SH-SY5Y (cell line): ENCODE measurements at regions not wholly inside any gene's neighbourhood (a gene's known extent, or its start where the extent isn't known, plus 50 kb on each side); places are given as distances from the start of the nearest gene placed in this dataset.

Experiments
- GATA2 ChIP-seq: IDR thresholded peaks from 2 replicates; pipeline ENCODE4 v1.6.1; 2011; ENCODE audit warnings: mild to moderate bottlenecking, low read depth, low read length
- GATA3 ChIP-seq: IDR thresholded peaks from 2 replicates; pipeline ENCODE4 v1.6.1; 2011; ENCODE audit warnings: low read depth, mild to moderate bottlenecking, low read length, moderate library complexity

DNA sequence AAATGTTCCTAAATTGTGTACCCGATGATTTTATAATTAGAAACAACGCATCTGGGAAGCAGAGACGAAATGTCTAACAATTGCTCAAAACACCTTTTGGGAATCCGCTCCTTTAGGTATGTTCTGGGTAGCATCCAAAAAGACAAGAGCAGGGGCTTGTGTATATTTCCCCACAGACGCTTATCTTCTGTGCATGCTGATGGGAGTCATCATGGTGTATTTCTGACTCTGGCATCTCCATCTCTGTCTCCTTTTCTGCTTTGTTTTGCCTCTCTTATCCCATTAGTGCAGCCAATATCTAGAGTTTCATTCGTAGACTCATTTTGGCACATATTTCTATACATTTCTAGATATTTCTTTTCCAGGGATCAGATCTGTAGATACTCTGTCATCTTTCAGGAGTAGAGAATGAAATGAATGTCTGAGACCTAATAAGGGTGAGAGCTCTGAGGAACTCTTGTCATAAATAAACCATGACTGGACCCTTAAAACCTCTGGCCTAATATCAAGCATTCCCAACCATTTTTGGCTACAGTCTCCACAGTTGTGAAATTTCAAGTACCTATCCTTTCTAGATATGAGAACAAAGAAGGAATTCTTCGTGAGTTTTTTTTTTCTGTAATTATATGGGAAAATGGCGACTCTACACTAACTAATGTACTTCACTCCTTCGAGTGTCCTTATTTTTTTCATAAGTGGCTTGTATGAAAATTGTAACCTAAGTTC, 508.2 kb downstream of the ACTL7B start:
- no peak for TF ChIP-seq GATA2
- TF ChIP-seq GATA3 = no peak
